ENCODE measurements at regions not wholly inside any gene's neighbourhood (a gene's known extent, or its start where the extent isn't known, plus 50 kb on each side); places are given as distances from the start of the nearest gene placed in this dataset.

- Histone ChIP-seq H3K27ac (ENCODE audit: low read length) (no peak overlapping the region), H3K36me3 (replicated peaks; ENCODE audit: insufficient read depth, low read length) (no peaks in the 10 kb centered on the region), H3K4me1 (ENCODE audit: low read length) (peaks cover 16% of the 10 kb centered on the region), H3K9ac (ENCODE audit: low read length) (no peak overlapping the region), H2AFZ (ENCODE audit: low read length) (no peak overlapping the region), H3K9me2 (replicated peaks; ENCODE audit: insufficient read depth, low read length) (no peaks in the 10 kb centered on the region), H3K27me3 (replicated peaks; ENCODE audit: insufficient read depth, low read length) (no peaks in the 10 kb centered on the region), H3F3A (ENCODE audit: insufficient read depth, low read length) (no peaks in the 10 kb centered on the region), H3K79me2 (ENCODE audit: low read length) (no peaks in the 10 kb centered on the region), H3K4me3 (ENCODE audit: low read length) (no peak overlapping the region), H3K9me3 (replicated peaks; ENCODE audit: insufficient read depth, low read length) (no peaks in the 10 kb centered on the region), H3K4me2 (ENCODE audit: low read depth, low read length) (no peak overlapping the region), H4K20me1 (ENCODE audit: insufficient read depth, low read length) (no peaks in the 10 kb centered on the region)
- TF ChIP-seq CTCF (IDR thresholded peaks at IDR 0.05; ENCODE audit: low read length), result no peak
- no peak for DNase-seq
Measured at GRCh38 chr12:89278169-89278568, 74.1 kb downstream of the DUSP6 start.

- H4K20me1 ChIP-seq (ENCODE audit: insufficient read depth, low read length), result no peaks in the 10 kb centered on the region
- DNase-seq, result no peak
- H3K36me3 ChIP-seq (replicated peaks; ENCODE audit: insufficient read depth, low read length), result no peaks in the 10 kb centered on the region
- H3K4me2 ChIP-seq (ENCODE audit: low read depth, low read length), result no peak overlapping the region
- TF ChIP-seq EZH2 (optimal IDR thresholded peaks at IDR 0.05; ENCODE audit: low read depth, low read length) (no peak), EZH2phosphoT487 (IDR thresholded peaks at IDR 0.05; ENCODE audit: low read length) (no peak), CTCF (IDR thresholded peaks at IDR 0.05; ENCODE audit: low read length) (no peak)
- H3K79me2 ChIP-seq (ENCODE audit: low read length), result no peaks in the 10 kb centered on the region
- H2AFZ ChIP-seq (ENCODE audit: low read length), result no peak overlapping the region
- H3F3A ChIP-seq (ENCODE audit: insufficient read depth, low read length), result no peaks in the 10 kb centered on the region
- H3K27me3 ChIP-seq (replicated peaks; ENCODE audit: insufficient read depth, low read length), result no peaks in the 10 kb centered on the region
- H3K4me1 ChIP-seq (ENCODE audit: low read length), result peaks cover 16% of the 10 kb centered on the region
- no peaks in the 10 kb centered on the region for H3K9me2 ChIP-seq (replicated peaks; ENCODE audit: insufficient read depth, low read length)
- H3K27ac ChIP-seq (ENCODE audit: low read length), result no peak overlapping the region
- H3K9ac ChIP-seq (ENCODE audit: low read length), result no peak overlapping the region
- H3K4me3 ChIP-seq (ENCODE audit: low read length), result no peak overlapping the region
- H3K9me3 ChIP-seq (replicated peaks; ENCODE audit: insufficient read depth, low read length), result no peaks in the 10 kb centered on the region
Measured at GRCh38 chr12:89276860-89277259, 75.4 kb downstream of the DUSP6 start.

GRCh38 chr12:89273525-89273924 lies 78.8 kb downstream of the DUSP6 start:
- Histone ChIP-seq H3K4me1 (ENCODE audit: low read length) (peaks cover 5% of the 10 kb centered on the region; the same call in 1 of the 2 replicates), H3K9me2 (replicated peaks; ENCODE audit: insufficient read depth, low read length) (no peaks in the 10 kb centered on the region), H3K4me2 (ENCODE audit: low read depth, low read length) (0 out of 2 replicates have a peak overlapping the region, but pooled peaks have one; percentile 4), H2AFZ (ENCODE audit: low read length) (no peak overlapping the region), H3K9ac (ENCODE audit: low read length) (no peak overlapping the region), H3K27me3 (replicated peaks; ENCODE audit: insufficient read depth, low read length) (no peaks in the 10 kb centered on the region), H3K79me2 (ENCODE audit: low read length) (no peaks in the 10 kb centered on the region), H3K4me3 (ENCODE audit: low read length) (no peak overlapping the region), H3K27ac (ENCODE audit: low read length) (no peak overlapping the region), H3F3A (ENCODE audit: insufficient read depth, low read length) (no peaks in the 10 kb centered on the region), H3K36me3 (replicated peaks; ENCODE audit: insufficient read depth, low read length) (no peaks in the 10 kb centered on the region), H4K20me1 (ENCODE audit: insufficient read depth, low read length) (no peaks in the 10 kb centered on the region), H3K9me3 (replicated peaks; ENCODE audit: insufficient read depth, low read length) (no peaks in the 10 kb centered on the region)
- DNase-seq, result peak; percentile 14
- no peak for TF ChIP-seq EZH2phosphoT487 (IDR thresholded peaks at IDR 0.05; ENCODE audit: low read length)
- TF ChIP-seq EZH2 (optimal IDR thresholded peaks at IDR 0.05; ENCODE audit: low read depth, low read length), result no peak
- no peak for TF ChIP-seq CTCF (IDR thresholded peaks at IDR 0.05; ENCODE audit: low read length)

All from MM.1S (cell line).